ENCODE measurements at regions not wholly inside any gene's neighbourhood (a gene's known extent, or its start where the extent isn't known, plus 50 kb on each side); places are given as distances from the start of the nearest gene placed in this dataset.

- FAIRE-seq (no peak), DNase-seq (no peak)
- Histone ChIP-seq H3K27me3 (ENCODE audit: control insufficient read depth, insufficient read depth, low read length) (no peaks in the 10 kb centered on the region), H3K9me3 (ENCODE audit: control insufficient read depth in 2 of 3, insufficient read depth in 1 of 3, low read length in 3 of 3) (no peaks in the 10 kb centered on the region), H3K9ac (ENCODE audit: low read length in 3 of 3) (no peak overlapping the region), H3K36me3 (ENCODE audit: control insufficient read depth in 2 of 3, insufficient read depth in 3 of 3, low read length in 3 of 3) (no peaks in the 10 kb centered on the region), H3K4me3 (ENCODE audit: low read length in 3 of 3) (no peak overlapping the region), H3K27ac (ENCODE audit: low read depth in 2 of 2, low read length in 2 of 2) (no peak overlapping the region), H3K4me1 (ENCODE audit: control insufficient read depth in 2 of 3, insufficient read depth in 2 of 3, low read depth in 1 of 3, low read length in 3 of 3) (peaks cover 7 to 21% (median 13%) of the 10 kb centered on the region in 3 donors)
- intact Hi-C loops (cut with DNase I), result loop anchor here (5.0 kb wide), 1 partner anchor 125 kb away; the partner anchor contains the start of gene FOXD2
- TF ChIP-seq CTCF (IDR thresholded peaks at IDR 0.05; ENCODE audit: borderline replicate concordance, extremely low read depth, insufficient read depth), result no peak
Observed at GRCh38 chr1:47562147-47562546, 124.3 kb downstream of the FOXD2 start.

GRCh38 chr1:47562799-47563198 is 125.0 kb downstream of the FOXD2 start:
- Histone ChIP-seq H3K4me3 (ENCODE audit: low read length in 3 of 3) (no peak overlapping the region), H3K36me3 (ENCODE audit: control insufficient read depth in 2 of 3, insufficient read depth in 3 of 3, low read length in 3 of 3) (no peaks in the 10 kb centered on the region), H3K27me3 (ENCODE audit: control insufficient read depth, insufficient read depth, low read length) (no peaks in the 10 kb centered on the region), H3K4me1 (ENCODE audit: control insufficient read depth in 2 of 3, insufficient read depth in 2 of 3, low read depth in 1 of 3, low read length in 3 of 3) (peaks cover 6 to 21% (median 13%) of the 10 kb centered on the region in 3 donors), H3K9ac (ENCODE audit: low read length in 3 of 3) (no peak overlapping the region), H3K27ac (ENCODE audit: low read depth in 2 of 2, low read length in 2 of 2) (no peak overlapping the region), H3K9me3 (ENCODE audit: control insufficient read depth in 2 of 3, insufficient read depth in 1 of 3, low read length in 3 of 3) (no peaks in the 10 kb centered on the region)
- intact Hi-C loops (cut with DNase I), result loop anchor here (5.0 kb wide), 1 partner anchor 125 kb away; the partner anchor contains the start of gene FOXD2
- FAIRE-seq, result no peak
- DNase-seq, result no peak
- TF ChIP-seq CTCF (IDR thresholded peaks at IDR 0.05; ENCODE audit: borderline replicate concordance, extremely low read depth, insufficient read depth), result no peak

GRCh38 chr1:47563201-47563600 is 125.4 kb downstream of the FOXD2 start:
- FAIRE-seq, result no peak
- DNase-seq, result no peak
- Histone ChIP-seq H3K36me3 (ENCODE audit: control insufficient read depth in 2 of 3, insufficient read depth in 3 of 3, low read length in 3 of 3) (no peaks in the 10 kb centered on the region), H3K27ac (ENCODE audit: low read depth in 2 of 2, low read length in 2 of 2) (no peak overlapping the region), H3K4me3 (ENCODE audit: low read length in 3 of 3) (no peak overlapping the region), H3K9me3 (ENCODE audit: control insufficient read depth in 2 of 3, insufficient read depth in 1 of 3, low read length in 3 of 3) (no peaks in the 10 kb centered on the region), H3K27me3 (ENCODE audit: control insufficient read depth, insufficient read depth, low read length) (no peaks in the 10 kb centered on the region), H3K4me1 (ENCODE audit: control insufficient read depth in 2 of 3, insufficient read depth in 2 of 3, low read depth in 1 of 3, low read length in 3 of 3) (peaks cover 4 to 21% (median 13%) of the 10 kb centered on the region in 3 donors), H3K9ac (ENCODE audit: low read length in 3 of 3) (no peak overlapping the region)
- intact Hi-C loops (cut with DNase I), result loop anchor here (5.0 kb wide), 1 partner anchor 126 kb away; the partner anchor contains the start of gene FOXD2
- TF ChIP-seq CTCF (IDR thresholded peaks at IDR 0.05; ENCODE audit: borderline replicate concordance, extremely low read depth, insufficient read depth), result no peak

- intact Hi-C loops (cut with DNase I), result loop anchor here (5.0 kb wide), 1 partner anchor 127 kb away; the partner anchor contains the start of gene FOXD2
- H3K9ac ChIP-seq (ENCODE audit: low read length in 3 of 3), result no peak overlapping the region
- no peaks in the 10 kb centered on the region for H3K36me3 ChIP-seq (ENCODE audit: control insufficient read depth in 2 of 3, insufficient read depth in 3 of 3, low read length in 3 of 3)
- no peak for DNase-seq
- no peak for FAIRE-seq
- no peak overlapping the region for H3K4me3 ChIP-seq (ENCODE audit: low read length in 3 of 3)
- peaks cover 0 to 17% (median 7%) of the 10 kb centered on the region in 3 donors for H3K4me1 ChIP-seq (ENCODE audit: control insufficient read depth in 2 of 3, insufficient read depth in 2 of 3, low read depth in 1 of 3, low read length in 3 of 3)
- no peak overlapping the region for H3K27ac ChIP-seq (ENCODE audit: low read depth in 2 of 2, low read length in 2 of 2)
- H3K27me3 ChIP-seq (ENCODE audit: control insufficient read depth, insufficient read depth, low read length), result no peaks in the 10 kb centered on the region
- TF ChIP-seq CTCF (IDR thresholded peaks at IDR 0.05; ENCODE audit: borderline replicate concordance, extremely low read depth, insufficient read depth), result no peak
- no peaks in the 10 kb centered on the region for H3K9me3 ChIP-seq (ENCODE audit: control insufficient read depth in 2 of 3, insufficient read depth in 1 of 3, low read length in 3 of 3)
Observed at GRCh38 chr1:47564570-47564969, 126.7 kb downstream of the FOXD2 start.

All from kidney (tissue), 13 donors.